ENCODE measurements at regions not wholly inside any gene's neighbourhood (a gene's known extent, or its start where the extent isn't known, plus 50 kb on each side); places are given as distances from the start of the nearest gene placed in this dataset.

GRCh38 chr7:116436305-116436826, 63.2 kb upstream of the CAV2 start:
- TF ChIP-seq REST (IDR thresholded peaks at IDR 0.05; ENCODE audit: insufficient replicate concordance, low read depth) (no peak), POLR2AphosphoS5 (IDR thresholded peaks at IDR 0.05; ENCODE audit: low read depth) (no peak), CTCF (IDR thresholded peaks at IDR 0.05; ENCODE audit: insufficient read depth, low read length) (no peak), SPI1 (IDR thresholded peaks at IDR 0.05; ENCODE audit: borderline replicate concordance, low read depth) (no peak)

All from HL-60 (cell line).